A549 (cell line): ENCODE measurements at regions not wholly inside any gene's neighbourhood (a gene's known extent, or its start where the extent isn't known, plus 50 kb on each side); places are given as distances from the start of the nearest gene placed in this dataset.

Experiments used
- ATAC-seq, 2 experiments: fragments of 200-7000 bp in 1 of 2; fragments of >200 bp in 1 of 2; cut with Nextera tagmentation in 1 of 2; cut with Tn5 transposase in 1 of 2; 3 replicates each; pipeline versions ENCODE4 v1.8.0 to v1.9.1; 2018 to 2020; ENCODE audit warnings: mild to moderate bottlenecking in 1 of 2, moderate library complexity in 1 of 2
- CTCF ChIA-PET: fragments of 300-600 bp; sonication (Branson Sonifier 250); formaldehyde crosslinking; extraction: SDS; loops from one replicate; lab custom pipeline; 2021; ENCODE audit warnings: antibody characterized with exemption, inconsistent platforms; lab: Yijun Ruan, JAX
- POLR2A ChIA-PET: fragments of 350-600 bp; formaldehyde crosslinking; extraction: SDS; loops from one replicate; lab custom pipeline; 2021; ENCODE audit warnings: antibody characterized with exemption, inconsistent platforms; lab: Yijun Ruan, JAX
- DNase-seq, 2 experiments: peaks; one replicate each; pipeline versions ENCODE4 v3.0.0 to v3.0.0-alpha.2; 2011 to 2016; ENCODE audit warnings: low read depth in 1 of 2, low spot score in 1 of 2
- FAIRE-seq: peaks from 2 replicates; lab custom pipeline; 2011; peaks lifted over from hg19 to GRCh38; lab: Jason Lieb, UNC
- H3K27ac ChIP-seq, 2 experiments: fragments of >200 bp; sonication (Bioruptor Twin); formaldehyde crosslinking; 3 replicates each; pipeline ENCODE4 v1.5.1; 2016 to 2017
- H3K4me1 ChIP-seq: fragments of >200 bp; sonication (Bioruptor Twin); formaldehyde crosslinking; 3 replicates; pipeline ENCODE4 v1.6.1; 2016
- H3K4me2 ChIP-seq: fragments of >200 bp; sonication (Bioruptor Twin); formaldehyde crosslinking; 3 replicates; pipeline ENCODE4 v1.6.1; 2016
- H3K4me3 ChIP-seq: fragments of >200 bp; sonication (Bioruptor Twin); formaldehyde crosslinking; 3 replicates; pipeline ENCODE4 v1.5.1; 2016
- H3K9me3 ChIP-seq: fragments of >200 bp; sonication (Bioruptor Twin); formaldehyde crosslinking; 3 replicates; pipeline ENCODE4 v1.6.1; 2016
- ATOH8 ChIP-seq: fragments of 250-450 bp; sonication (Bioruptor Pico); IDR thresholded peaks from 2 replicates; pipeline ENCODE4 v1.5.0; 2020; ENCODE audit warnings: low read depth, mild to moderate bottlenecking, moderate library complexity
- BHLHE40 ChIP-seq: IDR thresholded peaks from 2 replicates; pipeline ENCODE4 v1.6.1; 2012; ENCODE audit warnings: low read depth, low read length, inconsistent platforms
- CBX2 ChIP-seq: fragments of 200-600 bp; sonication (generic); IDR thresholded peaks from 2 replicates; pipeline ENCODE4 v1.6.1; 2016; ENCODE audit warnings: low read depth, mild to moderate bottlenecking, borderline replicate concordance
- CBX8 ChIP-seq: fragments of 200-600 bp; sonication (generic); IDR thresholded peaks from 2 replicates; pipeline ENCODE4 v1.6.1; 2016
- CHD4 ChIP-seq: fragments of 200-600 bp; sonication (generic); IDR thresholded peaks from 2 replicates; pipeline ENCODE4 v1.6.1; 2016; ENCODE audit warnings: antibody characterized with exemption, mild to moderate bottlenecking, borderline replicate concordance
- CTCF ChIP-seq: fragments of >200 bp; sonication (Bioruptor Twin); formaldehyde crosslinking; IDR thresholded peaks from 3 replicates; pipeline ENCODE4 v1.5.1; 2016
- EHF ChIP-seq: fragments of 250-450 bp; sonication (Bioruptor Pico); IDR thresholded peaks from 2 replicates; pipeline ENCODE4 v1.5.0; 2020; ENCODE audit warnings: mild to moderate bottlenecking
- EHMT2 ChIP-seq: fragments of 200-600 bp; sonication (generic); IDR thresholded peaks from 2 replicates; pipeline ENCODE4 v1.6.1; 2016; ENCODE audit warnings: antibody characterized with exemption, low read depth, mild to moderate bottlenecking, moderate library complexity
- ELK1 ChIP-seq: fragments of 150-350 bp; IDR thresholded peaks from 2 replicates; pipeline ENCODE4 v1.6.1; 2014; ENCODE audit warnings: low read depth, mild to moderate bottlenecking, low read length
- HOXB13 ChIP-seq: fragments of 250-450 bp; sonication (Bioruptor Pico); IDR thresholded peaks from 2 replicates; pipeline ENCODE4 v1.5.0; 2020; ENCODE audit warnings: low read depth, mild to moderate bottlenecking, moderate library complexity
- HOXB5 ChIP-seq: fragments of 250-450 bp; sonication (Bioruptor Pico); IDR thresholded peaks from 2 replicates; pipeline ENCODE4 v1.5.0; 2020; ENCODE audit warnings: mild to moderate bottlenecking, moderate library complexity
- JUN ChIP-seq, 2 experiments: fragments of >200 bp; sonication (Bioruptor Twin); formaldehyde crosslinking; IDR thresholded peaks; 2 replicates in 1 of 2; 3 replicates in 1 of 2; pipeline ENCODE4 v1.6.1; 2016 to 2017
- JUNB ChIP-seq: fragments of >200 bp; sonication (Bioruptor Twin); formaldehyde crosslinking; IDR thresholded peaks from 2 replicates; pipeline ENCODE4 v1.6.1; 2016
- MAX ChIP-seq: IDR thresholded peaks from 2 replicates; pipeline ENCODE4 v1.6.1; 2012
- NFE2L2 ChIP-seq: fragments of 150-350 bp; conservative IDR thresholded peaks from 2 replicates; pipeline ENCODE4 v1.6.1; 2014; ENCODE audit warnings: low read length
- NR3C1 ChIP-seq: fragments of >200 bp; sonication (Bioruptor Twin); formaldehyde crosslinking; IDR thresholded peaks from 3 replicates; pipeline ENCODE4 v1.6.1; 2017
- POLR2A ChIP-seq: IDR thresholded peaks from 2 replicates; pipeline ENCODE4 v1.6.1; 2012; ENCODE audit warnings: mild to moderate bottlenecking, low read length
- RCOR1 ChIP-seq: fragments of 150-350 bp; IDR thresholded peaks from 2 replicates; pipeline ENCODE4 v1.6.1; 2014; ENCODE audit warnings: antibody characterized with exemption, low read length, low read depth
- SMC3 ChIP-seq: fragments of >200 bp; sonication (Bioruptor Twin); formaldehyde crosslinking; IDR thresholded peaks from 3 replicates; pipeline ENCODE4 v1.6.1; 2018; ENCODE audit warnings: inconsistent platforms
- USF2 ChIP-seq: fragments of 450-650 bp; IDR thresholded peaks from 2 replicates; pipeline ENCODE4 v1.6.1; 2014; ENCODE audit warnings: antibody characterized with exemption
- ZFP36 ChIP-seq: fragments of 450-650 bp; IDR thresholded peaks from 2 replicates; pipeline ENCODE4 v1.6.1; 2014; ENCODE audit warnings: borderline replicate concordance; ENCODE audit not compliant: partially characterized antibody
- WGBS: methylation state at CpG from one replicate; pipeline ENCODE4 v1.1.6; 2017; ENCODE audit errors: missing lambda C conversion rate; 5-methylcytosine and 5-hydroxymethylcytosine counted together
- TF ChIP-seq, protein P1 (sequence below): IDR thresholded peaks from 2 replicates; pipeline ENCODE4 v1.6.1; 2012
- TF ChIP-seq, protein P2 (sequence below): IDR thresholded peaks from 2 replicates; pipeline ENCODE4 v1.6.1; 2012; ENCODE audit warnings: low read depth, borderline replicate concordance
- TF ChIP-seq, protein P3 (sequence below): fragments of 200-600 bp; sonication (generic); IDR thresholded peaks from 2 replicates; pipeline ENCODE4 v1.6.1; 2016; ENCODE audit warnings: antibody characterized with exemption, mild to moderate bottlenecking, moderate library complexity

DNA sequence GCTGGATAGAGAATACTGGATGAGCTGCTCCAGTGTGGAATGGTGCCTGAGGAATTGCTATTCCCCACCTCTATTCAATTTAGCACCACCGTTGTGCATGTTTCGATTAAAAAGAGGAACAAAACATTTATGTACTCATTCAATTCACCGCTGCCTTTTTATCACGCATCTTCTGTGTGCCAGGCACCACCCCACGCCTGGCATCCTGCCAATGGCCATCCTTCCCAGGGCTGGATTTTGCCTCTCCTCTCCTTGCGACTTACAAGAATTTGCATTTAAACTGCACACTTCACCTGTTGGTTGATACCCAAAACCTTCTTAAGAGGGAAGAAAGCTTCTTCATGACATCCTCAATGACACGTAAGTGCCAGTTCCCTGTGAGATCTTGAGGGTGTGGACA lies 110.2 kb upstream of the DPP6 start:
- no peak for ATAC-seq
- Histone ChIP-seq H3K27ac (no peak overlapping the region), H3K4me3 (no peak overlapping the region), H3K4me2 (no peak overlapping the region), H3K4me1 (no peaks in the 10 kb centered on the region), H3K9me3 (no peaks in the 10 kb centered on the region)
- 9% methylated on average over 7 of the region's 7 CpGs for WGBS
- no peak for DNase-seq
- ChIA-PET CTCF (interaction anchor here (1.3 kb wide), 1 partner anchor 9 kb away, joined by 3 read pairs; no protein-coding TSS in a partner anchor), POLR2A (no interaction called here)
- no peak for FAIRE-seq
- TF ChIP-seq ZFP36 (no peak), JUN (IDR thresholded peaks at IDR 0.05) (no peak), CBX8 (no peak), JUNB (no peak), NR3C1 (no peak), SMC3 (no peak), RCOR1 (no peak), EHF (no peak), USF2 (no peak), CBX2 (no peak), HOXB13 (CRISPR knock-in tag) (no peak), BHLHE40 (no peak)
- TF ChIP-seq, protein P1, sequence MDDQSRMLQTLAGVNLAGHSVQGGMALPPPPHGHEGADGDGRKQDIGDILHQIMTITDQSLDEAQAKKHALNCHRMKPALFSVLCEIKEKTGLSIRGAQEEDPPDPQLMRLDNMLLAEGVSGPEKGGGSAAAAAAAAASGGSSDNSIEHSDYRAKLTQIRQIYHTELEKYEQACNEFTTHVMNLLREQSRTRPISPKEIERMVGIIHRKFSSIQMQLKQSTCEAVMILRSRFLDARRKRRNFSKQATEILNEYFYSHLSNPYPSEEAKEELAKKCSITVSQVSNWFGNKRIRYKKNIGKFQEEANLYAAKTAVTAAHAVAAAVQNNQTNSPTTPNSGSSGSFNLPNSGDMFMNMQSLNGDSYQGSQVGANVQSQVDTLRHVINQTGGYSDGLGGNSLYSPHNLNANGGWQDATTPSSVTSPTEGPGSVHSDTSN = no peak
- TF ChIP-seq, protein P2, sequence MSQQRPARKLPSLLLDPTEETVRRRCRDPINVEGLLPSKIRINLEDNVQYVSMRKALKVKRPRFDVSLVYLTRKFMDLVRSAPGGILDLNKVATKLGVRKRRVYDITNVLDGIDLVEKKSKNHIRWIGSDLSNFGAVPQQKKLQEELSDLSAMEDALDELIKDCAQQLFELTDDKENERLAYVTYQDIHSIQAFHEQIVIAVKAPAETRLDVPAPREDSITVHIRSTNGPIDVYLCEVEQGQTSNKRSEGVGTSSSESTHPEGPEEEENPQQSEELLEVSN = no peak

- Histone ChIP-seq H3K4me1 (no peaks in the 10 kb centered on the region), H3K27ac (no peak overlapping the region), H3K4me3 (no peak overlapping the region), H3K9me3 (no peaks in the 10 kb centered on the region), H3K4me2 (no peak overlapping the region)
- CTCF ChIA-PET = no interaction called here
- WGBS = 6% methylated on average over 4 of the region's 4 CpGs
- POLR2A ChIA-PET = no interaction called here
- no peak for FAIRE-seq
- ATAC-seq = no peak
- TF ChIP-seq EHMT2 = no peak
- TF ChIP-seq MAX = no peak
- no peak for TF ChIP-seq BHLHE40
- no peak for TF ChIP-seq NR3C1
- TF ChIP-seq, protein P3, sequence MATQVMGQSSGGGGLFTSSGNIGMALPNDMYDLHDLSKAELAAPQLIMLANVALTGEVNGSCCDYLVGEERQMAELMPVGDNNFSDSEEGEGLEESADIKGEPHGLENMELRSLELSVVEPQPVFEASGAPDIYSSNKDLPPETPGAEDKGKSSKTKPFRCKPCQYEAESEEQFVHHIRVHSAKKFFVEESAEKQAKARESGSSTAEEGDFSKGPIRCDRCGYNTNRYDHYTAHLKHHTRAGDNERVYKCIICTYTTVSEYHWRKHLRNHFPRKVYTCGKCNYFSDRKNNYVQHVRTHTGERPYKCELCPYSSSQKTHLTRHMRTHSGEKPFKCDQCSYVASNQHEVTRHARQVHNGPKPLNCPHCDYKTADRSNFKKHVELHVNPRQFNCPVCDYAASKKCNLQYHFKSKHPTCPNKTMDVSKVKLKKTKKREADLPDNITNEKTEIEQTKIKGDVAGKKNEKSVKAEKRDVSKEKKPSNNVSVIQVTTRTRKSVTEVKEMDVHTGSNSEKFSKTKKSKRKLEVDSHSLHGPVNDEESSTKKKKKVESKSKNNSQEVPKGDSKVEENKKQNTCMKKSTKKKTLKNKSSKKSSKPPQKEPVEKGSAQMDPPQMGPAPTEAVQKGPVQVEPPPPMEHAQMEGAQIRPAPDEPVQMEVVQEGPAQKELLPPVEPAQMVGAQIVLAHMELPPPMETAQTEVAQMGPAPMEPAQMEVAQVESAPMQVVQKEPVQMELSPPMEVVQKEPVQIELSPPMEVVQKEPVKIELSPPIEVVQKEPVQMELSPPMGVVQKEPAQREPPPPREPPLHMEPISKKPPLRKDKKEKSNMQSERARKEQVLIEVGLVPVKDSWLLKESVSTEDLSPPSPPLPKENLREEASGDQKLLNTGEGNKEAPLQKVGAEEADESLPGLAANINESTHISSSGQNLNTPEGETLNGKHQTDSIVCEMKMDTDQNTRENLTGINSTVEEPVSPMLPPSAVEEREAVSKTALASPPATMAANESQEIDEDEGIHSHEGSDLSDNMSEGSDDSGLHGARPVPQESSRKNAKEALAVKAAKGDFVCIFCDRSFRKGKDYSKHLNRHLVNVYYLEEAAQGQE = no peak
- TF ChIP-seq ELK1 = no peak
- TF ChIP-seq ATOH8 (CRISPR knock-in tag) = no peak
- TF ChIP-seq CHD4 = no peak
- TF ChIP-seq HOXB5 = no peak
- TF ChIP-seq CTCF = no peak
- no peak for TF ChIP-seq NFE2L2
- no peak for TF ChIP-seq POLR2A
- no peak for DNase-seq
Observed at GRCh38 chr7:153943457-153943856, 108.7 kb upstream of the DPP6 start.
